ENCODE measurements at regions not wholly inside any gene's neighbourhood (a gene's known extent, or its start where the extent isn't known, plus 50 kb on each side); places are given as distances from the start of the nearest gene placed in this dataset.

- no peak for ATAC-seq
- no peaks in the 10 kb centered on the region for H3K4me1 Mint-ChIP-seq
These were observed 69.7 kb upstream of the WWC2 start for GRCh38 chr4:183029365-183029764.

More at GRCh38 chr4:183029365-183029764, 69.7 kb upstream of the WWC2 start:
- no peaks in the 10 kb centered on the region for H3K27me3 ChIP-seq (ENCODE audit: insufficient read depth)
- no peaks in the 10 kb centered on the region for H4K20me1 ChIP-seq (replicated peaks; ENCODE audit: insufficient read depth)
- Mint-ChIP-seq H3K9me3 (no peaks in the 10 kb centered on the region), H3K27me3 (ENCODE audit: insufficient read depth, low read depth, poor library complexity) (peaks cover 2% of the 10 kb centered on the region), H3K27ac (no peak overlapping the region), H3K4me3 (no peak overlapping the region), H3K36me3 (ENCODE audit: low read depth) (no peaks in the 10 kb centered on the region)
- no peaks in the 10 kb centered on the region for H3K36me3 ChIP-seq (ENCODE audit: insufficient read depth)
- DNase-seq (ENCODE audit: low spot score): no peak
- no peak overlapping the region for H3K4me2 ChIP-seq
- no peaks in the 10 kb centered on the region for H3K79me2 ChIP-seq (replicated peaks; ENCODE audit: insufficient read depth)
- H3F3A ChIP-seq (replicated peaks; ENCODE audit: low read depth): no peaks in the 10 kb centered on the region
- no peak for TF ChIP-seq EZH2phosphoT487 (IDR thresholded peaks at IDR 0.05; ENCODE audit: unreplicated experiment)
- no peak for TF ChIP-seq CTCF (conservative IDR thresholded peaks at IDR 0.05; ENCODE audit: low read depth in 2 of 2)
- no peak for TF ChIP-seq JUNB (IDR thresholded peaks at IDR 0.05; ENCODE audit: unreplicated experiment)
- no peak for TF ChIP-seq STAT1 (IDR thresholded peaks at IDR 0.05; ENCODE audit: unreplicated experiment)
- no peak for TF ChIP-seq ZNF462 (CRISPR knock-in tag; IDR thresholded peaks at IDR 0.05)
- no peak for TF ChIP-seq CREB1 (CRISPR knock-in tag; IDR thresholded peaks at IDR 0.05; ENCODE audit: low read depth)
- no peak for TF ChIP-seq REST (IDR thresholded peaks at IDR 0.05; ENCODE audit: unreplicated experiment)
- TF ChIP-seq EZH2 (IDR thresholded peaks at IDR 0.05; ENCODE audit: low read depth, unreplicated experiment): no peak
- no peak for TF ChIP-seq ZNF331 (CRISPR knock-in tag; IDR thresholded peaks at IDR 0.05; ENCODE audit: low read depth)
- no peak for TF ChIP-seq POLR2AphosphoS5 (IDR thresholded peaks at IDR 0.05; ENCODE audit: low read depth)
- TF ChIP-seq ETS1 (IDR thresholded peaks at IDR 0.05): no peak
- TF ChIP-seq ZNF114 (CRISPR knock-in tag; IDR thresholded peaks at IDR 0.05): no peak
- no peak for TF ChIP-seq NANOG (IDR thresholded peaks at IDR 0.05; ENCODE audit: borderline replicate concordance)
- no peak overlapping the region for H2AFZ ChIP-seq
- H3K9me2 ChIP-seq (ENCODE audit: insufficient read depth): 0 out of 2 replicates have a peak, but pooled peaks cover 4% of the 10 kb centered on the region
- H3K4me1 ChIP-seq (ENCODE audit: insufficient read depth): no peaks in the 10 kb centered on the region
- H3K27ac ChIP-seq (ENCODE audit: low read depth): no peak overlapping the region
- no peak overlapping the region for H3K4me3 ChIP-seq
